OCI-LY3 (cell line): ENCODE measurements at regions not wholly inside any gene's neighbourhood (a gene's known extent, or its start where the extent isn't known, plus 50 kb on each side); places are given as distances from the start of the nearest gene placed in this dataset.

Experiments used
- H2AFZ ChIP-seq: fragments of 200-600, 300-600 bp; shearing (Covaris generic); 2 replicates; pipeline ENCODE4 v1.6.0; 2014; ENCODE audit warnings: antibody characterized with exemption, low read depth, low read length
- H3K27ac ChIP-seq: fragments of 200-600, 300-600 bp; sonication (generic); 2 replicates; pipeline ENCODE4 v1.5.1; 2014; ENCODE audit warnings: mild to moderate bottlenecking, low read length, moderate library complexity, mixed read lengths
- H3K27me3 ChIP-seq: fragments of 200-600, 300-600 bp; sonication (generic); 2 replicates; pipeline ENCODE4 v1.6.1; 2014; ENCODE audit warnings: low read depth, low read length, mixed read lengths
- H3K36me3 ChIP-seq: fragments of 200-600, 300-600 bp; sonication (generic); replicated peaks from 2 replicates; pipeline ENCODE3; 2014; ENCODE audit warnings: low read depth, low read length, mixed read lengths
- H3K4me1 ChIP-seq: fragments of 300-600, 200-600 bp; sonication (generic); 2 replicates; pipeline ENCODE4 v1.6.1; 2014; ENCODE audit warnings: low read length, mixed read lengths
- H3K4me2 ChIP-seq: fragments of 200-600, 300-600 bp; sonication (generic); 2 replicates; pipeline ENCODE4 v1.6.1; 2014; ENCODE audit warnings: low read length, mixed read lengths
- H3K4me3 ChIP-seq: fragments of 300-600, 200-600 bp; sonication (generic); 2 replicates; pipeline ENCODE4 v1.5.1; 2014; ENCODE audit warnings: antibody characterized with exemption, mild to moderate bottlenecking, low read length, moderate library complexity
- H3K79me2 ChIP-seq: fragments of 300-600, 200-600 bp; shearing (Covaris generic); 2 replicates; pipeline ENCODE4 v1.6.1; 2014; ENCODE audit warnings: mild to moderate bottlenecking, low read length, mixed read lengths
- H3K9ac ChIP-seq: fragments of 300-600, 200-600 bp; shearing (Covaris generic); 2 replicates; pipeline ENCODE4 v1.6.0; 2014; ENCODE audit warnings: mild to moderate bottlenecking, low read length, moderate library complexity
- H3K9me3 ChIP-seq: fragments of 200-600, 300-600 bp; shearing (Covaris generic); 2 replicates; pipeline ENCODE4 v1.6.1; 2014; ENCODE audit warnings: low read length, mixed read lengths; ENCODE audit not compliant: insufficient read depth
- H4K20me1 ChIP-seq: fragments of 200-600, 300-600 bp; sonication (generic); 2 replicates; pipeline ENCODE4 v1.6.1; 2016; ENCODE audit warnings: low read length, mixed read lengths; ENCODE audit not compliant: insufficient read depth
- CTCF ChIP-seq: fragments of 200-600, 300-600 bp; sonication (generic); IDR thresholded peaks from 2 replicates; pipeline ENCODE4 v1.5.1; 2014; ENCODE audit warnings: antibody characterized with exemption, low read length, low read depth
- EZH2phosphoT487 ChIP-seq: fragments of 200-600 bp; shearing (Covaris generic); IDR thresholded peaks from 2 replicates; pipeline ENCODE4 v1.6.1; 2018; ENCODE audit warnings: antibody characterized with exemption, mixed run types, low read depth

DNA sequence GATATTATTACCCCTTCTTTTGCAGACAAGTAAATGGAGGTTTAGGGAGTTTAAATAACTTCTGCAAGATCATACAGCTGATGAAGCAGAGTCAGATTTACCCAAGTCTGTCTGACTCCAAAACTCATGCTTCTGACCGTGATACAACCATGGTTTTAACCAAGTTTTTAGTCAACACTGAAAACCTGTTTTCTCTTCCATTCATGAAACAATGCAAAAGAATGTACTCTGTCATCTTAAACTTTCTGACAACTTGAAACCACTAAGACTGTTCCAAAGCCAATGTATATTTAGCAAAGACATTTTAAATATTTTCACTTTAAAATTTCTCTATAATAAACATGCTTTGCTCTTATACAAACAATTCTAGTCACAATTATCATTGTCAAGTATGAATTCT lies 77.0 kb upstream of the RBMS3 start:
- H3K79me2 ChIP-seq, result no peaks in the 10 kb centered on the region
- no peaks in the 10 kb centered on the region for H3K9me3 ChIP-seq
- no peak overlapping the region for H3K4me3 ChIP-seq
- H3K9ac ChIP-seq, result no peak overlapping the region
- H3K36me3 ChIP-seq, result no peaks in the 10 kb centered on the region
- no peak overlapping the region for H2AFZ ChIP-seq
- no peaks in the 10 kb centered on the region for H3K4me1 ChIP-seq
- H4K20me1 ChIP-seq, result no peaks in the 10 kb centered on the region
- no peak for TF ChIP-seq CTCF
- no peak for TF ChIP-seq EZH2phosphoT487
- 0 out of 2 replicates have a peak, but pooled peaks cover 10% of the 10 kb centered on the region for H3K27me3 ChIP-seq
- H3K4me2 ChIP-seq, result no peak overlapping the region
- no peak overlapping the region for H3K27ac ChIP-seq

DNA sequence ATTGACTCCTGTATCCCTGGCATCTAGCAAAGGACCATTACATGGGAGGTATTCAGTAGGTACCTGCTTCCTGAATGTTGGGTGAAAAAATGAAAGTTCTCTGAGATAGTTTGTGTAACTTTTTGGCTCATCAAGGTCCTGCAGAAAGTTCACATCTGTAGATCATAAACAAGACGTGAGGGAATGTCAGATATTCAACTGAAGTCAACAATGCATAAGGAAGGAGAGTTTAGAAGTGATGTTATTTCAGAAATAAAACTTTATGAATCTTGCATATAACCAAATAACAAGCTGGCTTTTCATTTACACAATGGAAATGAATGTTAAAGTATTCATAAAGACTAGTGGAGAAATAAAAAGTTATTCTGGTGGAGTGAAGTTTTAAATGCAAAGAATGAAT lies 73.4 kb upstream of the RBMS3 start:
- Histone ChIP-seq H3K9ac (no peak overlapping the region), H3K27ac (no peak overlapping the region), H3K36me3 (no peaks in the 10 kb centered on the region), H3K9me3 (no peaks in the 10 kb centered on the region), H3K27me3 (0 out of 2 replicates have a peak, but pooled peaks cover 6% of the 10 kb centered on the region), H3K4me1 (no peaks in the 10 kb centered on the region), H3K4me3 (no peak overlapping the region), H3K4me2 (no peak overlapping the region), H3K79me2 (no peaks in the 10 kb centered on the region), H4K20me1 (no peaks in the 10 kb centered on the region), H2AFZ (no peak overlapping the region)
- no peak for TF ChIP-seq CTCF
- TF ChIP-seq EZH2phosphoT487, result no peak

GRCh38 chr3:29212789-29213433 lies 68.0 kb upstream of the RBMS3 start:
- no peak overlapping the region for H3K27ac ChIP-seq
- no peak overlapping the region for H3K4me3 ChIP-seq
- no peak overlapping the region for H3K9ac ChIP-seq
- H3K36me3 ChIP-seq, result no peaks in the 10 kb centered on the region
- H4K20me1 ChIP-seq, result no peaks in the 10 kb centered on the region
- H3K79me2 ChIP-seq, result no peaks in the 10 kb centered on the region
- no peak for TF ChIP-seq EZH2phosphoT487
- H3K4me2 ChIP-seq, result no peak overlapping the region
- H2AFZ ChIP-seq, result no peak overlapping the region
- H3K27me3 ChIP-seq, result no peaks in the 10 kb centered on the region
- no peaks in the 10 kb centered on the region for H3K4me1 ChIP-seq
- no peaks in the 10 kb centered on the region for H3K9me3 ChIP-seq

DNA sequence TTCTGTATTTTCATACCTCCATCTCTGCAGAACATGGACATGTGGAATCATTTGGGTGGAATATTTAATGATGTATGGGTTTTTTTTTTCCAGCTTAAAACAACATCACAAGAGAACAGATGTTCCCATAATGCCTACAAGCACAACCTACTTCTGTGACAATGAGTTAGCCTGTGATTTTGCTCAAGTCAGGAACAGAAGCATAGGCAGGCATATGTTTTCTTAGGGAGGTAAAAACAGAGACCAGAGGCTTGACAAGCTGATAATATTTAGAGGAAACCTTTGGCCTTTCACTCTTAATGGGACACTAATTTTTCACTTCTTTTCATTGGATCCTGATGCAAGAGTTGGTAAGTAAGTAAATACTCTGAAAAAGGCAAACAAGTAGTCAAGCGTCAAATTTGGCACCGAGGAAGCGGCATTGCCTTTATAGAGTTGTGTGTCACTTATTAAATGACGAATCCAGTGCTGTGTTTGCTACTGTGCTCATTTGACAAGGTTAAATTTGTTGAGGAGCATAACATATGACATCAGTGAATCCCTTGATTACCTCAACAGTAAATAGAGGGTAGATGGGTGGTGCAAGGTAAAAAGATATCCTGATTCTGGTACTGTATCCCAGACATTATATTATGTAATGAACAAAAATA lies 66.7 kb upstream of the RBMS3 start:
- Histone ChIP-seq H3K36me3 (no peaks in the 10 kb centered on the region), H3K4me3 (no peak overlapping the region)

More for the DNA sequence above, 66.7 kb upstream of the RBMS3 start:
- H4K20me1 ChIP-seq, result no peaks in the 10 kb centered on the region
- TF ChIP-seq EZH2phosphoT487, result no peak
- no peak for TF ChIP-seq CTCF
- no peak overlapping the region for H3K9ac ChIP-seq
- no peaks in the 10 kb centered on the region for H3K9me3 ChIP-seq
- H3K4me1 ChIP-seq, result no peaks in the 10 kb centered on the region
- H3K27me3 ChIP-seq, result no peaks in the 10 kb centered on the region
- H2AFZ ChIP-seq, result no peak overlapping the region
- no peak overlapping the region for H3K4me2 ChIP-seq
- no peaks in the 10 kb centered on the region for H3K79me2 ChIP-seq
- H3K27ac ChIP-seq, result no peak overlapping the region
